BE2C (cell line): ENCODE measurements at regions not wholly inside any gene's neighbourhood (a gene's known extent, or its start where the extent isn't known, plus 50 kb on each side); places are given as distances from the start of the nearest gene placed in this dataset.
A peak's percentile ranks its signal among the peaks of the same experiment; 100 is the strongest.

Source experiments
- DNase-seq: peaks from one replicate; pipeline ENCODE4 v3.0.0-alpha.2; 2020
- H3K27me3 ChIP-seq: fragments of 250-450 bp; sonication (Bioruptor Pico); 2 replicates; pipeline ENCODE4 v1.5.1; 2020; ENCODE audit warnings: mild to moderate bottlenecking
- H3K36me3 ChIP-seq: fragments of 250-450 bp; sonication (Bioruptor Pico); 2 replicates; pipeline ENCODE4 v1.5.1; 2020; ENCODE audit warnings: mild to moderate bottlenecking
- H3K4me1 ChIP-seq: fragments of 250-450 bp; sonication (Bioruptor Pico); 2 replicates; pipeline ENCODE4 v1.5.1; 2020
- H3K4me3 ChIP-seq: 2 replicates; pipeline ENCODE4 v1.5.1; 2011; ENCODE audit warnings: low read depth, low read length
- H3K9me3 ChIP-seq: fragments of 250-450 bp; sonication (Bioruptor Pico); 2 replicates; pipeline ENCODE4 v1.5.1; 2020
- TF ChIP-seq, protein P1 (sequence below): IDR thresholded peaks from 2 replicates; pipeline ENCODE4 v1.5.1; 2012; ENCODE audit warnings: mild to moderate bottlenecking, low read depth, low read length

DNA sequence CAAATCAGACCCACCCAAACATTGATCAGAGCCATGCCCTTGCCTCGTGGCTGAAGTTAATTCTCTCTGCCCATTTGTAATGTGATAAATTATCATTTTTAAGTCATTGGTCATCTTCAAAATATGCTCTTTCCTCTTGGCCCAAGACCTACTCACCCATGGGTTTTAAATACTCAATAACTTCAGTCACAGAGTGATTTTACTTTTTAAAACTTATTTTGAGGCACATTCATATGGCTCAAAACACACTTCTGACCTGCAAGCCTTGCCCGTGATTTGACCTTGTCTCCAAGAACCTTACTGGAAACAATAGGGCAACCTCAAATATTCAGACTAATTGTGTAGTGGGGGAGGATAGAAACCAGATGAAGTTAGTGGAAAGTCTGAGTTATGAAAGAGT lies 176.2 kb upstream of the LNX1 start:
- TF ChIP-seq, protein P1, sequence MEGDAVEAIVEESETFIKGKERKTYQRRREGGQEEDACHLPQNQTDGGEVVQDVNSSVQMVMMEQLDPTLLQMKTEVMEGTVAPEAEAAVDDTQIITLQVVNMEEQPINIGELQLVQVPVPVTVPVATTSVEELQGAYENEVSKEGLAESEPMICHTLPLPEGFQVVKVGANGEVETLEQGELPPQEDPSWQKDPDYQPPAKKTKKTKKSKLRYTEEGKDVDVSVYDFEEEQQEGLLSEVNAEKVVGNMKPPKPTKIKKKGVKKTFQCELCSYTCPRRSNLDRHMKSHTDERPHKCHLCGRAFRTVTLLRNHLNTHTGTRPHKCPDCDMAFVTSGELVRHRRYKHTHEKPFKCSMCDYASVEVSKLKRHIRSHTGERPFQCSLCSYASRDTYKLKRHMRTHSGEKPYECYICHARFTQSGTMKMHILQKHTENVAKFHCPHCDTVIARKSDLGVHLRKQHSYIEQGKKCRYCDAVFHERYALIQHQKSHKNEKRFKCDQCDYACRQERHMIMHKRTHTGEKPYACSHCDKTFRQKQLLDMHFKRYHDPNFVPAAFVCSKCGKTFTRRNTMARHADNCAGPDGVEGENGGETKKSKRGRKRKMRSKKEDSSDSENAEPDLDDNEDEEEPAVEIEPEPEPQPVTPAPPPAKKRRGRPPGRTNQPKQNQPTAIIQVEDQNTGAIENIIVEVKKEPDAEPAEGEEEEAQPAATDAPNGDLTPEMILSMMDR: no peak
- Histone ChIP-seq H3K4me1 (peaks cover 3% of the 10 kb centered on the region; the same call in 1 of the 2 replicates), H3K9me3 (no peaks in the 10 kb centered on the region), H3K4me3 (no peak overlapping the region), H3K36me3 (no peaks in the 10 kb centered on the region), H3K27me3 (no peaks in the 10 kb centered on the region)
- DNase-seq: no peak

DNA sequence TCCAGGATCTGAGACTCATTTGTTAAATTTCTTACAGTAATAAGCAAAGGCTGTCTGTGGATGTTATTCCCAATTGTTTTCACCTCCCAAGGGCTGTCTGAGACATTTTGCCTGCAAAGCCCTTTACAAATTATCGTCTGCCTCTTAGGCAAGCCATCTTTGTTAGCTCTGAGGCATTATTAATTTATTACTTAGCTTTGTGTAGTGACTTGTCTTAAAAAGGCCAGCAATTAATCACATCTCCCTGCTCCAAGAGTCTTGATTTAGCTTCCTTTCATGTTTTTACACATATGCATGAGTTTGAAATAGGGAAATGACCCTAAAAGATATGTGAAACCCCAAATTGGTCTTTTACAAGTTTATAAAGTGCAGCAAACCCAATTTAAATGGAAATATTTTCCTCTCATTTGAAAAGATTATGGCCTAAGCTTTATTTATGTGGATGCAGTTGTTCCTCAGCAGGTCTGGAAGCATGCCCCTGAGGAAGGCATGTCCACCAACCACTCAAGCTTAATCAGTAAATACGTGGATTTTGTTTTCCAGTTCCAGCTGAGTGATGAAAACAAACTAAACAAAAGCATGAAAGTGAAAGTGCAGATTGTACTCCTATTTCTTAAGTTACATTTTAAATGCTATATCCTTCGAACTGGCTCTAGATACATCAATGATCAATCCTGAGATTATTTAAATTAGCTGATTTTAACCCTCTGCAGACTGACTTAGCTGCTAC lies 173.6 kb upstream of the LNX1 start:
- DNase-seq: no peak
- Histone ChIP-seq H3K4me1 (peaks cover 3% of the 10 kb centered on the region; the same call in 1 of the 2 replicates), H3K36me3 (no peaks in the 10 kb centered on the region), H3K27me3 (no peaks in the 10 kb centered on the region), H3K4me3 (no peak overlapping the region), H3K9me3 (no peaks in the 10 kb centered on the region)
- TF ChIP-seq, protein P1: no peak

DNA sequence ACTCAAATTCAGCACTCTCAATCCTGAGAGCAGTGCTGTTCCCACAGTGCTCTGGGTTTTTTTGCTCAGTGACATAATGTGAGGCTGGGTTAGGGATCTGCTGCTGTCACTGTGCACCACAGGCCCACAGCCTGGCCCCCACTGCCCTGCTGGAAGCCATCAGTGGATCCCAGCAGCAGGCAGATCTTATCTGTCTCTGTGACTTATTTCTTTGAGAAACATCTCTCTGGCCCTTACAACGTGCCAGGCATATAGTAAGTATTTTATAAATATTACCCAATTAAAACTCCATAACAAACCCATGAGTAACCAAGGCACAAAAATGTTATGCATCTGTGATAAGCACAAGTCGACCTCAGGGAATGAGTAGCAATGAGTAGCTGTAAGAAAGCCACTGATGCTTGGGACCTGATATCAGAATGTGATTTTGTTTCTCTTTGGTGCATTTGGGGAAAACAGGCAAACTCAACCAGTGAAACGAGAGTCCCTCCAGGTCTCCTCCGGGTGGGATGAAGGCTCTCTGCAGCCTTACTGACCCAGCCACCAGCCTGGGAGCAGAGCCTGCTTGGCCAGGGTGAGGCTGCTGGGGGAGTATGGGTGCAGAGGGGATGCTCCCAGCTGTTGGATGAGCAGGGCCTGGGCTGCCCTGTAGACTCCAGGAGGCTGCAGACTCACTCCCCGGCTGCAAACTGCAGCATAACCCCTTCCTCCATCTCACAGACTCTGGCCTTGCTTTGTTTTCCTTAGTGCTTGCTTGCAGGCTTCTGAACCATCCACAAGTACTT lies 172.7 kb upstream of the LNX1 start:
- peak; percentile 35 for DNase-seq
- Histone ChIP-seq H3K4me1 (peaks cover 3% of the 10 kb centered on the region; the same call in 1 of the 2 replicates), H3K27me3 (no peaks in the 10 kb centered on the region), H3K36me3 (no peaks in the 10 kb centered on the region), H3K4me3 (no peak overlapping the region), H3K9me3 (no peaks in the 10 kb centered on the region)
- TF ChIP-seq, protein P1: no peak

DNA sequence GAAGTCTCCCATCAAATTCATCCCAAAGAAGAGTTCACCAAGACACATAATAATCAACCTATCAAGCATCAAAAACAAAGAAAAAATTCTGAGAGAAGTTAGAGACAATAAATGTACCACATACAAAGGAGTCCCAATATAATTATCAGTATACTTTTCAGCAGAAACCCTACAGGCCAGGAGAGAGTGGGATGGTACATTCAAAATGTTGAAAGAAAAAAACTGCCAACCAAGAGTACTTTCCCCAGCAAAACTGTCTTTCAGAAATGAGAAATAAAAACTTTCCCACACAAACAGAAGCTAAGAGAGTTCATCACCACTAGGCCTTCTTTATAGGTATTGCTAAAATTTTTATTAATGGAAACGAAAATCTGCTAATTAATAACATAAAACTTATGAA lies 164.4 kb upstream of the LNX1 start:
- no peak for DNase-seq
- Histone ChIP-seq H3K9me3 (no peaks in the 10 kb centered on the region), H3K36me3 (no peaks in the 10 kb centered on the region), H3K4me1 (no peaks in the 10 kb centered on the region), H3K4me3 (no peak overlapping the region), H3K27me3 (no peaks in the 10 kb centered on the region)
- TF ChIP-seq, protein P1: no peak

DNA sequence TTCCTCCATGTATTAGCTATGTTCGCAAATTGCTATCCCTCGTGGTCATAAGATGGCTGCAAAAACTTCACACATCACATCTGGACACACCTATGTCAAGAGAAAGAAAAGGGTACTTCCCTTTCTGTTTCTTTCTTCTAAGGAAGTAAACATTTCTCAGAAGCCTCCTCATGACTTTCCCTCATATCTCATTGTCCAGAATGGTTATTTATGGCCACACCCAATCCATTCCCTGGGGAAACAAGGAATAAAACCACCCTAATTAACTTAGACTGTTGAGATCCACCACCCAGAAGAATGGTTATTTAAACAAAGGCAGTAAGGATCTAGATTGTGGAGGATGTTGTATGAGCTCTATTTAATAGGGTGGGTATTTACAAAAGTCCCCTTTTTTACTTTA lies 160.8 kb upstream of the LNX1 start:
- H3K36me3 ChIP-seq: no peaks in the 10 kb centered on the region
- no peak for DNase-seq
- TF ChIP-seq, protein P1: no peak
- H3K4me1 ChIP-seq: no peaks in the 10 kb centered on the region
- H3K9me3 ChIP-seq: no peaks in the 10 kb centered on the region
- H3K27me3 ChIP-seq: no peaks in the 10 kb centered on the region
- no peak overlapping the region for H3K4me3 ChIP-seq

DNA sequence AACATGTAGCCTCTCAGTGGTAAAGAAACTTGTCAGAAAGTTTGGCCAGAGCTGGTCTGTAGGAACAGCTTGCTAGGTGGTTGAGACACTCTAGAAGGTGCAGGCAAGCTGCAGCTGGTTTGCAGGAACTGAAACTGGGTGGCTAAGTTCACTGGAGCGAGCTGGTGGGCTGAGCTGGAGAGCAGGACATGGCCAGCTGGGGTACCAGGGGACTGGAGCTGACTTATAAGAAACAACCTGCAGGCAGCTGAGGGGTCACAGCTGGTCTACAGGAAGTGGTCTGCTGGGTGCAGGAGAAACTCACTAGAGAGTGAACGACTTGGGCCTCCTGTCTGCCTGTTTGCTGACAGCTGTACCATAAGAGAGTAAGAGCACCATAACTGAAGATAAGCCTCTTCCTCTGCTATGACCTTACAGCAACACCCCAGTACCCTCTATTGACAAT lies 157.1 kb upstream of the LNX1 start:
- no peak for DNase-seq
- Histone ChIP-seq H3K4me3 (no peak overlapping the region), H3K27me3 (no peaks in the 10 kb centered on the region), H3K9me3 (no peaks in the 10 kb centered on the region), H3K4me1 (no peaks in the 10 kb centered on the region), H3K36me3 (no peaks in the 10 kb centered on the region)
- TF ChIP-seq, protein P1: no peak
